Activated naive CD8-positive, alpha-beta T cell treated with anti-CD3 and anti-CD28 coated beads for 36 hours (primary cell): ENCODE measurements at regions not wholly inside any gene's neighbourhood (a gene's known extent, or its start where the extent isn't known, plus 50 kb on each side); places are given as distances from the start of the nearest gene placed in this dataset.
"Not testable (repeated sequence)": the region's sequence is repeated elsewhere in the genome, so short reads cannot be mapped to it uniquely, and the experiment has no call there.

Source experiments
- DNase-seq: peaks from one replicate; pipeline ENCODE4 v3.0.0; 2021
- H3K27ac Mint-ChIP-seq: one replicate; pipeline ENCODE4 v1.8.0; 2022; ENCODE audit warnings: mild to moderate bottlenecking, moderate library complexity, mixed read lengths
- H3K27me3 Mint-ChIP-seq: one replicate; pipeline ENCODE4 v1.8.0; 2022; ENCODE audit warnings: mild to moderate bottlenecking, mixed read lengths
- H3K36me3 Mint-ChIP-seq: one replicate; pipeline ENCODE4 v1.8.0; 2021; ENCODE audit warnings: mild to moderate bottlenecking, mixed read lengths
- H3K4me1 Mint-ChIP-seq: one replicate; pipeline ENCODE4 v1.8.0; 2021; ENCODE audit warnings: mixed read lengths
- H3K4me3 Mint-ChIP-seq: one replicate; pipeline ENCODE4 v1.8.0; 2022; ENCODE audit warnings: mild to moderate bottlenecking, moderate library complexity, mixed read lengths
- H3K9me3 Mint-ChIP-seq: one replicate; pipeline ENCODE4 v1.8.0; 2022; ENCODE audit warnings: mixed read lengths

DNA sequence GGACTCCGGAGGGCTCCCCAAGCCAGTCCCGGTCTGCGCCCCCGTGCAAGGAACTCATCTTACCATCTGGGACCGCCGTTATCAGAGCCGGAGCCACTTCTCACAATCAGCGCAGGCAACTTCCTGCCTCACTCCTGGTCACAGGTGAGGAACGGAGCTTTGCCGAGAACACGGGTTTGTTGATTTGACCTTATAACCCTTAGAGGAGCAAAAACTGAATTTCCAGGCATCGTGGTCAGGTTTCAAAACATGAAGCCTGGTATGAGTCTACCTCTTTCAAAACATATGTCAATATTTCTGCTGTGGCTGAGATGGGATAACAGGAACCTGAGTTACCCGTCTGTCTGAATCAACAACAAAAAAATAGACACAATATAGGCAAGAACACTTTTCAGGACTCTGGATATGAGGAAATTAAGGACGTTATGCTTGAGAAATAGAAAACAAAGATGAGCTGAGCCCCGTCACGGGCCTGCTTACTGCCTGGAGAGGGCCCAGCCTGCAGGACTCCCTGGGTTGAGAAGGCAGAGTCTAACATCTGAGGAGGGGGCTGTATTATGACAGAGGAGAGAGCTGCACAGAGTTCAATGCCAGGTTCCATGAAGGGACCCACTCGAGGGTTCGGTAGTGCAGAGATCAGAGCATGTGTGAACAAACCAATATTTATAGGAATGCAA lies 148.7 kb downstream of the NDUFA10 start:
- Mint-ChIP-seq H3K27ac (no peak overlapping the region), H3K9me3 (no peaks in the 10 kb centered on the region), H3K27me3 (peaks cover 10% of the 10 kb centered on the region), H3K4me1 (no peaks in the 10 kb centered on the region), H3K36me3 (no peaks in the 10 kb centered on the region), H3K4me3 (no peak overlapping the region)
- no peak for DNase-seq

DNA sequence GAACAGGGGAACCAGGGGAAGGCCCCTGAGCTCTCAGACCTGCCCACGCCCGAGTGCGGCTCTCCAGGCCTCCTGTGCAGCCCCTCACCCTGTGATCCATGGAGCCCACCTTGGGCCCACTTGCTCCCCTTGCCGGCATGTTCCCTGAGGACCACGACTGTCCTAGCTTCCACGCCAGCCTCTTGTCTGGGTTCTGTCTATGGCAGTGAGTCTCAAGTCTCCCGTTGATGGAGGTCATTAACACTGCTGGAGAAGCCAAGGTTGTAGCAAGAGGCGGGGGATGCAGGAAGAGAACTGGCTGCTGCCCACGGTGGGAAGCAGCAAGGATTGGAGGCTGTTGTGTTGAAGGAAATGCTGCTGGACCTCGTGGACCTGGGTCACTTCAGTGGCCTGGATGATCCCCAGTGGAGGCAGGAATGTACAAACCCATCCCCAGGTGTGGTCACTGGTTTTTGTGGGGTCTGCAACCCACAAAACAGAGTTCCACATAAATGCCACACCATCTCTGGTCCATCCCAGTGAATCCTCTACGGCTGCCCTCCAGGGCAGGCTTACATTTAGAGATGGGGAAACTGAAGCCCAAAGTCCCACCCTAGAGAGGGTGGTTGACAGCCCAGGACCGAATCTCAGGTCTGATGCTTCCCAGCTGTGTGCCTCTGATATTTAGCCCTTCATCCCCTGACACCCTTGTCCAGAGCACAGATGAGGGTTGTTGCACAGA lies 150.3 kb downstream of the NDUFA10 start:
- H3K4me3 Mint-ChIP-seq: no peak overlapping the region
- peaks cover 9% of the 10 kb centered on the region for H3K27me3 Mint-ChIP-seq
- H3K27ac Mint-ChIP-seq: no peak overlapping the region
- DNase-seq: no peak
- no peaks in the 10 kb centered on the region for H3K4me1 Mint-ChIP-seq
- no peaks in the 10 kb centered on the region for H3K36me3 Mint-ChIP-seq
- H3K9me3 Mint-ChIP-seq: no peaks in the 10 kb centered on the region

DNA sequence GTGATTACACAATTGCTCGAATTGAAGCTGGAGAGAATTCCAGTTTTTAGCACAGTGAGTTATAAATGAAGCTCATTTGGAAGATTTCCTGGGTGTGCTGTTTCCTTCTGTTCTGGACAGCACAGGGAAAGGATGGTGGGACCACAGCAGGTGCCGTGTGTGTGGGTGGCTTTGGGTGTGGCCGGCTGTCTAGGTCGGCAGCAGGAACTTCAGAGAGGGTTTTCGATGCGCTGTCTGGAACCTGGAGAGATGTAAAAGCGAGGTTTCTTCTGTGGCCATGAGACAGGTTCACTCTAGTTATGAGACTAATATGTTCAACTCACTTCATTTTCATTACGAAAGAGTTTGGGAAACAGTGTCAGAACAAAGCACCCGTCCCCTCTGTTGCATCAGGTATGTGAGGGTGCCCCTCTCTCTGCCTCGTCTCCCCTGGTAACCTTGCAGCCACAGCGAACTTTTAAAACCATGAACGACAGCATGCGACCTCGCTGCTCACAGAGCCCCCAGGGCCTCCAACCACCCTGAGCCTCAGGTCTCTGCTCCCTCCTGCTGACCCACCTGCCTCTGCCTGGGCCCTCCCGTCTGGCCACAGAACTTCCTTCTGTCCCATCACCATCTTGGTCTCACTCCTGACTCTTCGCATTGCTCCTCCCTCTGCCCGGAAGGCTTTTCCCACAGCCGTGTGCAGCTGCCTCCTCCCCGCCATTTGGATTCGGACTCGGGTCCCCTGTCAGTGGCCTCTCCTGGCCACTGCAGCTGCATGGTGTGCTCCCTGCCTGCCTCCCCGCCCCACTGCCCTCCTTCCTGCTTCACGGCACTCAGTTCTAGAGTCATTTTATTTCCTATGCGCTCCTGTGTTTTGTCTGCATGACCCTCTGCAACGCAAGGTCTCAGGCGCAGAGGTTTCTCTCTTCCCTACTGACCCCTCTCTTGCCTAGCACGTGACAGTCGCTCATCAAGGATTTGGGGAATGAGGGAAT lies 151.2 kb downstream of the NDUFA10 start:
- no peaks in the 10 kb centered on the region for H3K4me1 Mint-ChIP-seq
- no peak overlapping the region for H3K4me3 Mint-ChIP-seq
- H3K27me3 Mint-ChIP-seq: peaks cover 9% of the 10 kb centered on the region
- no peaks in the 10 kb centered on the region for H3K36me3 Mint-ChIP-seq
- no peaks in the 10 kb centered on the region for H3K9me3 Mint-ChIP-seq
- no peak for DNase-seq
- H3K27ac Mint-ChIP-seq: no peak overlapping the region

DNA sequence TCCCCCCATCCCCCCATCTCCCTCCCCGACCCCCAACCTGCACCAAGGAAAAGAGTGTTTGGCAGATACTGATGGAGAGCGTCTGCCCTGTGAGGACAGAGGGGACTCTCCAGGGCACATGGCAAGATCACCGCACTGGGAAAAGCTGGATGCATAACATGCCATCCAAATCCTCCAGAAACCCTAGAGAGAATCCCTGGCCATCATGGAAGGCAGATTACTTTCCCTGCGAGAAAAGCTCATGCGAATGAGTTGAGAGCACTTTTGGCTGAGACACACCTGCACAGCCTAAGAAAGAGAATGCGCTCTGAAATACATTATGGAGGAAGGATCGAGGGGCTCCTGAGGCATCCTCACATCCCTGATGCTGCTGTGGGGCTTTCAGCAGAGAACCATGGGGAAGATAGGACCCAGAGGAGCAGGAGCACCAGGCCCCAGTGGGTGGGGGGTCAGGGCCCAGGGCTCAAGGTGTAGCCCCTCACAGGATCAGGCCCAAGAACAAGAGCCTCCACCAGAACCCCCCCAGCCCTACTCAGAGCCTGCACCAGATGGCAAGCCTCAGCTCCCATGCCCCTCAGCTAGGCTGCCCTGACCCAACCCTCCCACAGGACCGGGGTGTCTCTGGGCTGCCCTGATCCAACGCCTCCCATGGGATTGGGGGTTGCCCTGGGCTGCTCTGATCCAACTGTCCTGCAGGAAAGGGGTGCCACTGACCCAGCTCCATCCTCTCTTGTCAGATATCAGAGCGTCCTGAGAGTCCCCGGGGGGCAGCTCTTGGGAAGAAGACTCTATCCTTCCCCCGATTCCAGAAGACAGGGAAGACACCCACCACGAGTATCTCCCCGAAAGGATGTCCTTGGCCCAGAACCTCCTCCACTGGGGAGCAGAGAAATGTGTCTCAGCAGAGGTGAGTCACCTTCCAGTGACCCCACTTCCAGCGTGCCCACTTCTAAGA lies 153.4 kb downstream of the NDUFA10 start:
- Mint-ChIP-seq H3K4me1 (no peaks in the 10 kb centered on the region), H3K9me3 (no peaks in the 10 kb centered on the region), H3K27ac (no peak overlapping the region), H3K4me3 (no peak overlapping the region), H3K27me3 (peaks cover 9% of the 10 kb centered on the region), H3K36me3 (no peaks in the 10 kb centered on the region)
- no peak for DNase-seq

DNA sequence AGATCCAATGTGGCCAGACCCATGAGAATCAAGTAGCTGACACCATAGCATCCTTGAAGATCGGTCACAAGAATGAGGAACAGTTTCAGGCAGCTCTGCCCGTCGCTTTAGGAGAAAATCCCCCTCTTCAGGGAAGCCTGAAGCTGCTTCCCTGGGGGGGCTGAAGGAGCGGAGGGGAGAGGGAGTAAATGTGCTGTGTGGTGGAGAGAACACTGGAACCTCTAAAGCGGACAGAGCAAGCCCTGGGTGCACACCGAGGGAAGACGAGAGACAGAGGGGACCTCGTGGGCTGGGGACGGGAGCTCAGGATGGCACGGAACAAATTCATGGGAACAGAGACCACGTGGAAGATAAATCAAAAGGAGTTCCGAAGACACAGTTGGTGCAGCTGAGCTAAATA lies 154.3 kb downstream of the NDUFA10 start:
- Mint-ChIP-seq H3K4me1 (no peaks in the 10 kb centered on the region), H3K9me3 (no peaks in the 10 kb centered on the region), H3K27me3 (peaks cover 9% of the 10 kb centered on the region), H3K27ac (no peak overlapping the region), H3K4me3 (no peak overlapping the region), H3K36me3 (no peaks in the 10 kb centered on the region)
- DNase-seq: no peak

DNA sequence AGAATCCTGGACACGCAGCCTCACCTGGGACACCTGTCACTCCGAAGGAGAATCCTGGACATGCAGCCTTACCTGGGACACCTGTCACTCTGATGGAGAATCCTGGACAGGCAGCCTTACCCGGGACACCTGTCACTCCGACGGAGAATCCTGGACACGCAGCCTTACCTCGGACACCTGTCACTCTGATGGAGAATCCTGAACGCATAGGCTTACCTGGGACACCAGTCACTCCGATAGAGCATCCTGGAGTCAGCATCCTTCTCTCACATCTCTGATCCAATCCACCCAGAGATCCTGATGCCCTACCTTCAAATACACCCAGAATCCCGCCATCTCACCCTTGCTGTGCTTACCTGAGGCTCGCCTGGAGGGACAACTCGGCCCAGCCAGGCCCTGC lies 154.9 kb downstream of the NDUFA10 start:
- no peak overlapping the region for H3K4me3 Mint-ChIP-seq
- H3K4me1 Mint-ChIP-seq: no peaks in the 10 kb centered on the region
- no peaks in the 10 kb centered on the region for H3K9me3 Mint-ChIP-seq
- H3K27ac Mint-ChIP-seq: no peak overlapping the region
- H3K36me3 Mint-ChIP-seq: no peaks in the 10 kb centered on the region
- H3K27me3 Mint-ChIP-seq: peaks cover 7% of the 10 kb centered on the region
- no peak for DNase-seq

DNA sequence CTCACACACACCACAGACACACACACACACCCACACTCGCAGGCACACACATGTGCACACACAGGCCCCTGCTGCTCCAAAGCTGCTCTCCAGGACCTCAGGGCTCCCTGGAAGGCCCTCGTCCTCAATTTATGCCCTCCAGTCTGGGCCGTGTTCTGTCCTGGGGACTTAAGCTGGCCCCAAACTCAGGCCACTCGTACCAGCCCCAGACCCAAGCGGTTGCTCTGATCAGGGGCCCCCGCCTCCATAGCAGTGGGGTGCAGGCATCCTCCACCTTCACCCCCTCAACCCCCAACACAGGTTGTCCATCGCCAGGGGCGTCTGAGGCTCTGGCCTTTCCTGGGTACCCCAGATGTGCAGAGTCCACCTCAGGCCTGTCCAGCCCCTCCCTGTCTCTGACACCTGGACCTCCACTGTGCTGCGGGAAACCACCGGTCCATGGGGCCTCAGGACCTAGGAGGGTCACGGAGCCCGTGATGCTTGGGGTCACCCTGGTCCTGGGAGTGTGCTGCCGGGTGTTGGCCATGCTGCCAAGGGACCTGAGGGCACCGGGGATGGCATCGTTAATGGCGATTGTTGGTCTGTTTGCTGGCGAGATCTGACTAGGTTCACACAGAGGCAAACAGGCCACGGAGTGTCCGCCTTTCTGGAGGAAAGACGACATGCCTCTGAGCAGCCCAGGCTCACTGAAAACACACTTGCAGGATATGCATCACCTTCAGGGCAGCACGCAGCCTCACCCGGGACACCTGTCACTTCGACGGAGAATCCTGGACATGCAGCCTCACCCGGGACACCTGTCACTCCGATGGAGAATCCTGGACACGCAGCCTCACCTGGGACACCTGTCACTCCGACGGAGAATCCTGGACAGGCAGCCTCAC lies 155.6 kb downstream of the NDUFA10 start:
- Mint-ChIP-seq H3K4me3 (no peak overlapping the region), H3K27ac (no peak overlapping the region), H3K27me3 (peaks cover 5% of the 10 kb centered on the region), H3K36me3 (no peaks in the 10 kb centered on the region), H3K9me3 (no peaks in the 10 kb centered on the region), H3K4me1 (no peaks in the 10 kb centered on the region)
- DNase-seq: no peak

DNA sequence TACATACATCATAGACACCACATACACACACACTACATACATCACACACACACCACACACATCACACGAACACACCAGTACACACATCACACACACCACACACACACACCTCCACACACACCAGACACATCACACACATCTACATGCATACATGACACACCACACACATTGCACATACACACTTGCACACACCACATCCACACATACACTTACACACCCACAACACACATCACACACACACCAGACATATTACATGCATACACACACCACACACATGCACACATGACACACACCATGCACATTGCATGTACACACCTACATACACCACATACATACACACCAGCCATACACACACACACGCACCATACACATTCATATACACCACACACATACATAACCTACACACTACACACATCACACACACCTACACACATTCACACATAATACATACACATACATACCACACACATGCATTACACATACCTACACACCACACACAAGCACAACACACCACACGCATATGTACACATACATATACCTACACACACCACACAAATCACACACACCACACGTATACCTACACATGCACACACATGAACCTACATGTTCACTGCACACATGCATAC lies 156.5 kb downstream of the NDUFA10 start:
- no peak overlapping the region for H3K4me3 Mint-ChIP-seq
- no peaks in the 10 kb centered on the region for H3K36me3 Mint-ChIP-seq
- no peaks in the 10 kb centered on the region for H3K4me1 Mint-ChIP-seq
- no peaks in the 10 kb centered on the region for H3K27me3 Mint-ChIP-seq
- H3K9me3 Mint-ChIP-seq: no peaks in the 10 kb centered on the region
- DNase-seq: no peak
- H3K27ac Mint-ChIP-seq: no peak overlapping the region

DNA sequence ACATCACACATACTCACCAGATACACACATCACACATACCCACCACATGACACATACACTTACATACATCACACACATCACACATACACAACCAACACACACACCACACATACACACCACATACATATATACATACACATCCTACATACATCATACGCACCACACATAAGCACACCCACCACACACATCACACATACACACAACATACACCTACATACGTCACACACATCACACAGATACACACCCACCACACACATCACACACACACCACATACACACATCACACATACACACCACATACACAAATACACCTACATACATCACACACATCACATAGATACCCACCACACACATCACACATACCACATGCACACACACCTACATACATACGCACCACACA lies 158.4 kb downstream of the NDUFA10 start:
- Mint-ChIP-seq H3K9me3 (no peaks in the 10 kb centered on the region), H3K36me3 (no peaks in the 10 kb centered on the region), H3K4me3 (no peak overlapping the region), H3K4me1 (no peaks in the 10 kb centered on the region), H3K27ac (no peak overlapping the region), H3K27me3 (no peaks in the 10 kb centered on the region)
- DNase-seq: no peak

DNA sequence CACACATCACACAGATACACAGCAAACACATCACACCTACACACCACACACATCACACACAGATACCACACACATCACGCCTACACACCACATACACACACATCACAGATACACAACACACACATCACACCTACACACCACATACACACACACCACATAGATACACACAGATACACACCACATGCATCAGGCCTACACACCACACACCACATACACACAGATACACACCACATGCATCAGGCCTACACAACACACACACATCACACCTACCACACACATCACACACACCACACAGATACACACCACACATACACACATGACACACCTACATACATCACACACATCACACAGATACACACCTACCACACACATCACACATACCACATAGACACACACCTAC lies 158.8 kb downstream of the NDUFA10 start:
- Mint-ChIP-seq H3K27me3 (no peaks in the 10 kb centered on the region), H3K36me3 (no peaks in the 10 kb centered on the region), H3K4me1 (no peaks in the 10 kb centered on the region), H3K9me3 (no peaks in the 10 kb centered on the region), H3K27ac (no peak overlapping the region), H3K4me3 (no peak overlapping the region)
- no peak for DNase-seq

DNA sequence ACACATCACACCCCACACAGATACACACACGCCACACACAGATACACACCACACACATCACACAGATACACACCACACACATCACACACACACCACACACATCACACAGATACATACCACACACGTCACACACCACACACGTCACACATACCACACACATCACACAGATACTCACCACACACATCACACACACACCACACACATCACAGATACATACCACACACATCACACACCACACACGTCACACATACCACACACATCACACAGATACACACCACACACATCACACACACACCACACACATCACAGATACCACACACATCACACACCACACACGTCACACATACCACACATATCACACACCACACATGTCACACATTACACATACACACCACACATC lies 159.3 kb downstream of the NDUFA10 start:
- not testable (repeated sequence) for H3K36me3 Mint-ChIP-seq, H3K4me1 Mint-ChIP-seq, H3K4me3 Mint-ChIP-seq, H3K27ac Mint-ChIP-seq, H3K9me3 Mint-ChIP-seq, H3K27me3 Mint-ChIP-seq, DNase-seq

DNA sequence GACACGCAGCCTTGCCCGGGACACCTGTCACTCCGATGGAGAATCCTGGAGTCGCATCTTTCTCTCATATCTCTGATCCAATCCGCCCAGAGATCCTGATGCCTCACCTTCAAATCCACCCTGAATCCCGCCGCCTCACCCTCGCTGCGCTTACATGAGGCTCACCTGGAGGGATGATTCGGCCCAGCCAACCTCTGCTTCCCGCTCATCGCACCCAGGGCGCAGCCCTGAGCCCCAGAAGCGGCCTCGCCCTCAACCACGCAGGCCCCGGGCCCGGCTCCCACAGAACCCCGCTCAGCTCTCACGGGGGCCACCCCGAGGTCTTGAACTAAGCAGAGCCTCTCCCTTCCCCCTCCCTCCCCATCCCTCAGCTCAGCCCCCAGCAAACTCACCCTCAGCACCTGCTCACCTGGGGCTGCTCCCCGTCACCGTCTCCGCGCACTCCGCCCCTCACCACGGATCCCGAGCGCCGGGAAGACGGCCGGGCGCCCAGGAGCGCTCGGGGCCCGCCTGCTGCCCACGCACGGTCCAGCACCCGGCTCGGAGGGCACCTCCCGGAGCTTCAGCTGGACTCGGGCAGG lies 160.0 kb downstream of the NDUFA10 start:
- no peak for DNase-seq
- H3K4me3 Mint-ChIP-seq: no peak overlapping the region
- no peaks in the 10 kb centered on the region for H3K4me1 Mint-ChIP-seq
- H3K27ac Mint-ChIP-seq: no peak overlapping the region
- no peaks in the 10 kb centered on the region for H3K9me3 Mint-ChIP-seq
- H3K36me3 Mint-ChIP-seq: no peaks in the 10 kb centered on the region
- no peaks in the 10 kb centered on the region for H3K27me3 Mint-ChIP-seq
